RWPE1 (cell line): ENCODE measurements at regions not wholly inside any gene's neighbourhood (a gene's known extent, or its start where the extent isn't known, plus 50 kb on each side); places are given as distances from the start of the nearest gene placed in this dataset.
"Not testable (repeated sequence)": the region's sequence is repeated elsewhere in the genome, so short reads cannot be mapped to it uniquely, and the experiment has no call there.

Experiments used
- CTCF ChIA-PET: fragments of 350-600 bp; sonication (Branson Sonifier 250); formaldehyde crosslinking; extraction: SDS; loops from one replicate; lab custom pipeline; 2021; lab: Yijun Ruan, JAX
- POLR2A ChIA-PET: fragments of 400-600 bp; formaldehyde crosslinking; extraction: SDS; loops from one replicate; lab custom pipeline; 2020; ENCODE audit warnings: antibody characterized with exemption; ENCODE audit not compliant: low non-redundant PET; lab: Yijun Ruan, JAX
- DNase-seq: peaks from one replicate; pipeline ENCODE4 v3.0.0; 2012; ENCODE audit warnings: low spot score
- H3K27ac ChIP-seq: fragments of 450-650 bp; 2 replicates; pipeline ENCODE4 v1.5.1; 2017
- CTCF ChIP-seq: fragments of 450-650 bp; conservative IDR thresholded peaks from 2 replicates; pipeline ENCODE4 v1.5.1; 2017; ENCODE audit warnings: low read depth, mild to moderate bottlenecking

DNA sequence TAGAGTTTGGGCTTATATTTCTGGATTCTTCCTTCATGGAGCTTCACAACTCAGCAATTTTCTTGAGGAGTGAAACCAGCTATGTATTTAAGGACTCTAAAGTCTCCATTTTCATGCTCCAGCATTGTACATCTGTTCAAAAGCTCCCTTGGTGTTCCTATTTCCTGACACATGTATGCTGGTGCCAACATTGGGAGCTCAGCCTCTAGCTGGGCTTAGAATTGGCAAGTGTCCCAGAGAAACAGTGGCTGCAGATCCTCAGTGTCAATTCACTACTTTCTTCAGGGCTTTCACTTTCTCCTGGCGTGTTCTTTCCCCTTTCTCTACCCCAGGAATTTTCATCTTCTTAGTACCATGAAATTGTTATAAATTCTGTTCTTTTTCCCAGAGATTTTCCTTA, 103.1 kb downstream of the ZNF467 start:
- CTCF ChIA-PET = interaction anchor here (0.6 to 1.3 kb wide), 2 partner anchors 72 to 95 kb away, joined by 3 to 9 read pairs; no protein-coding TSS in a partner anchor
- TF ChIP-seq CTCF = no peak
- POLR2A ChIA-PET = no interaction called here
- no peak overlapping the region for H3K27ac ChIP-seq
- no peak for DNase-seq

DNA sequence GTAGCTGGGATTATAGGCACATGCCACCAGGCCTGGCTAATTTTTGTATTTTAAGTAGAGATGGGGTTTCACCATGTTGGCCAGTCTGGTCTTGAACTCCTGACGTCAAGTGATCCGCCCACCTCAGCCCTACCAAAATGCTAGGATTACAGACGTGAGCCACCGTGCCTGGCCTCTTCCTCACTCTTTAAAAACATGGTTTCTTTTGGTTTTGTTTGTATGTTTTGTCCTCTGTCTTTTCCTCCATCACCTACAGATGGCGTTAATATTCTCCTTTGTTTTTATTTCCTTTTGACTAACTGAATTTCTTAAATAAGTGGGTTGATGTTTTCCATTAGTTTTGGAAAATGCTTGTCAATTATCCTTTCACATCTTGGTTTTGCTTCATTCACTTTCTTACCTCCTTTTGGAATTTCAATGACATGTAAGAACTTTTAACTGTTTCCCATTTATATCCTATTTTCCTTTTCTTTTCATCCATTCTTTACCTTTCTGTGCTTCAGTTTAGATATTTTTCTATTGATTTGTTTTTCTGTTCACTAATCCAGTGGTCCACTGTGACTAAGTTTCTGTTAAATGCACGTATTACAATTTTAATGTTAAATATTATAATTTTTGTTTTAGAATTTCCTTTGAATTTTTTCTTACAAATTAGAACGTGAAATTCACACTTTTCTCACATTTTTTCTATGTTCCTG, 104.1 kb downstream of the ZNF467 start:
- TF ChIP-seq CTCF = peak; percentile 57

DNA sequence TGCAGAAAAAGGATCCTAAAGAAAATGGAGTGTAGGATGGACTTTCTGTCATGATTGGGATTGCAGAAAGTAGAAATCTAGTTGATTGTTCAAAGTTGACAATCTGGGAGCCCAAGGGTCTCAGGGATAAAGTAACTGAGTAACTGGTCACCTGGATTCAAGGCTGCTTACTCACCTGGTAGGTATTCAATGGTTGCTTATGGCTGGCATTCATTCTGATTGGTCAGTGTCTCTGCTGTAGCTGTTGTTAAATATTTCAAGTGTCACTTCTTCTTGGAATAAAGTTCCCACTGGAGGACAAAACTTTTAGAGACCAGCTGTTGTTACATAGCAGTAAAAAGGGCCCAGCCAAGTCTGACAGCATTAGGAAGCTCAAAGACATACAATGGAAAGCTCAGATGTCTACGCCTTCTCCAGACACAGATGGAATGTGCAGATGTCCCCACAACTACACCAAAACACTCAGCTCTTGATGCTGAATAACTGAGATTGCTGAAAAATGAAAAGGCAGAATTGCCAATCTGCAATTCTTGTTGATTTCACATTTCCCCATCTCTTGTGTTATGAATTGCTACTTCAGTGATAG, 106.9 kb downstream of the ZNF467 start:
- DNase-seq = no peak
- ChIA-PET POLR2A (no interaction called here), CTCF (no interaction called here)
- H3K27ac ChIP-seq = no peak overlapping the region
- TF ChIP-seq CTCF = no peak

More for the DNA sequence above, 104.1 kb downstream of the ZNF467 start:
- POLR2A ChIA-PET = no interaction called here
- DNase-seq = no peak
- no peak overlapping the region for H3K27ac ChIP-seq
- CTCF ChIA-PET = interaction anchor here (0.7 to 1.5 kb wide), 2 partner anchors 73 to 282 kb away, joined by 3 to 4 read pairs; no protein-coding TSS in a partner anchor

DNA sequence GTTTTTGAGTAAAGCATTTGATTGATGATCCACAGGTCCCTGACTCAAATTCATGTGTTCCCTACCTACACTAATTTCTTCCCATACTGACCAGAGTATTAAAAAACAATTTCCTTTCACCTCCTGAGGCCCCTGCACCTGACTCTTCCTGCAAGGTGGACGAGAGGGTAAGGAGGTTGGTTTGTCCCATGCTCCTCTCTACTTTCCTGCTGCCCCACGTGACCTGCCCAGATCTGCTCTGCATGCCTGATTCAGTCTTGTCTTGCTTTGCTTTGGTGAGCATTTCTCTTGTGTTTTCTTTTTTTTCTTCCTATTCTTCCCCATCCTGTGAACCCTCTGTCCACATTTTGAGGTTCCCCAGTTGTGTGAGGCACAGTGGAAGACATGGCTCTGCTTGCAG, 107.8 kb downstream of the ZNF467 start:
- H3K27ac ChIP-seq, POLR2A ChIA-PET, DNase-seq, CTCF ChIA-PET: not testable (repeated sequence)

GRCh38 chr7:149664666-149665065, 108.7 kb downstream of the ZNF467 start:
- TF ChIP-seq CTCF = no peak
- no peak overlapping the region for H3K27ac ChIP-seq
- no peak for DNase-seq
- CTCF ChIA-PET = interaction anchor here (1.1 kb wide), 1 partner anchor 77 kb away, joined by 3 read pairs; no protein-coding TSS in a partner anchor
- POLR2A ChIA-PET = no interaction called here

DNA sequence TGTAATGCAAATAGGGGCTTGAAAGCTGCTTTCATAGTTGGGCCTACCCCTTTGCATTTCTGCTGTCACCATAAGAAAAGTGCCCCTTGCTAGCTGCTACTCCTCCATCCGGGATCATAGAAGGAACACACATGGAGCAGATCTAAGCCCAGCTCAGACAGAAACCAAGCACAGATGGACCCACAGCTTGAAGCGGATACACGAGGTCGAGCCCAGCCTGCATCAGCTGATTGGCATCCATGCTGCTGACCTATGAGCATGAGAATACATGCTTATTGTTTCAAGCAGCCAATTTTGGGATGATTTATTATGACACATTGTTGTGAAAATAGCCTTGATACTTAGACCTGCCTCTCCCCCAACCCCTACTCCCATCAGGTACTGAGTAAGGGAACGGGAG, 109.2 kb downstream of the ZNF467 start:
- DNase-seq = no peak
- CTCF ChIA-PET = interaction anchor here (1.1 kb wide), 1 partner anchor 78 kb away, joined by 3 read pairs; no protein-coding TSS in a partner anchor
- no peak overlapping the region for H3K27ac ChIP-seq
- TF ChIP-seq CTCF = no peak
- POLR2A ChIA-PET = no interaction called here
